Inflammatory macrophage treated with lipopolysaccharide for 1 hour (primary cell): ENCODE measurements at regions not wholly inside any gene's neighbourhood (a gene's known extent, or its start where the extent isn't known, plus 50 kb on each side); places are given as distances from the start of the nearest gene placed in this dataset.
"Not testable (repeated sequence)": the region's sequence is repeated elsewhere in the genome, so short reads cannot be mapped to it uniquely, and the experiment has no call there.

Source experiments
- DNase-seq, 2 donors: peaks; one replicate each; pipeline ENCODE4 v3.0.0-alpha.2; 2020 to 2022

GRCh38 chr4:178192611-178193010 lies 750.4 kb upstream of the AGA start:
- no peak for DNase-seq

- DNase-seq = no peak
Measured at GRCh38 chr4:178196751-178197374, 754.6 kb upstream of the AGA start.

DNA sequence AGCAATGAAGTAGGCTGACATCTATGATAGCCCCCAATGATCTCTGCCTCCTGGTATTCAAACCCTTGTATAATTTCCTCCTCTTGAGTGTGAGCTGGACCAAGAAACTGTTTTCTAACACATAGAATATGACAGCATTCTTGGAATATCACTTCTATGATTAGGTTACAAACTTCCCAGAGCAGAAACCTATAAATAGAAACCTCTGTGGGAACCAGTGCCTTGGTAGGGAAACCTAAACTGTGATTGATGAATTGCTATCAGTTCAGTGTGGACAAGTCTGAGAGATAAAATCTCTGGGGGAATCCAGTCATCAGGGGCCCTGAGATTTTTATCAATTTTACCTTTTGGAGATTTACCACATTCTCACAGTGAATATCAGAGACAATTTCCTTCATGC lies 756.5 kb upstream of the AGA start:
- DNase-seq = no peak

- no peak for DNase-seq
Measured at GRCh38 chr4:178202422-178202821, 760.2 kb upstream of the AGA start.

GRCh38 chr4:178205826-178206225 lies 763.6 kb upstream of the AGA start:
- no peak for DNase-seq

- no peak for DNase-seq
Measured at GRCh38 chr4:178215309-178215708, 773.1 kb upstream of the AGA start.

- no peak for DNase-seq
Measured at GRCh38 chr4:178215763-178216162, 773.5 kb upstream of the AGA start.

GRCh38 chr4:178226421-178226820 lies 784.2 kb upstream of the AGA start:
- DNase-seq = not testable (repeated sequence)

DNA sequence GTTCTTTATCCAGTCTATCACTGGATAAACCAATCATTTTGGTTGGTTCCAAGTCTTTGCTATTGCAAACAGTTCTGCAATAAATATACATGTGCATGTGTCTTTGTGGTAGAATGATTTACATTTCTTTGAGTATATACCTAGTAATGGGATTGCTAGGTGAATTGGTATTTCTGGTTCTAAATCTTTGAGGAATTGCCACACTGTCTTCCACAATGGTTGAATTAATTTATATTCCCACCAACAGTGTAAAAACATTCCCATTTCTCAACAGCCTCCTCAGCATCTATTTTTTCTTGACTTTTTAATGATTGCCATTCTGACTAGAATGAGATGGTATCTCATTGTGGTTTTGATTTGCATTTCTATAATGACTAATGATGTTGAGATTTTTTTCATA lies 791.7 kb upstream of the AGA start:
- no peak for DNase-seq

DNA sequence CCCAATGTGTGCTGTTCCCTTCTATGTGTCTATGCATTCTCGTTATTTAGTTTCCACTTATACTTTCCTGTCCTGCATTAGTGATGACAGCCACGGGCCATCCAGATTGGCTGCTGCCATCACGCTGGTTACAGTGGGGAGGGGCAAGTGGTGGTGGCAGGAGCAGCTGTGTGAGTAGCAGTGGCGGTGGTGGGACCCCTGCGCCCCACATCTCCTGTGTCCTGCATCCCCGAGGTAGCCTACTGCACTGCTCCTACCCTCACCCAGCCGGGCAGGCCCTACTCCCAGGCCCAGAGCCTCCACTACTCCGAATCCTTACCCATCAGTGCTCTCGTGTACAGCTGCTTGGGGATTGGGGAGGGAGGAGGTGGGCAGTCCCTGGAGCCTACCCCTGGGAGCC lies 798.7 kb upstream of the AGA start:
- DNase-seq = no peak

DNA sequence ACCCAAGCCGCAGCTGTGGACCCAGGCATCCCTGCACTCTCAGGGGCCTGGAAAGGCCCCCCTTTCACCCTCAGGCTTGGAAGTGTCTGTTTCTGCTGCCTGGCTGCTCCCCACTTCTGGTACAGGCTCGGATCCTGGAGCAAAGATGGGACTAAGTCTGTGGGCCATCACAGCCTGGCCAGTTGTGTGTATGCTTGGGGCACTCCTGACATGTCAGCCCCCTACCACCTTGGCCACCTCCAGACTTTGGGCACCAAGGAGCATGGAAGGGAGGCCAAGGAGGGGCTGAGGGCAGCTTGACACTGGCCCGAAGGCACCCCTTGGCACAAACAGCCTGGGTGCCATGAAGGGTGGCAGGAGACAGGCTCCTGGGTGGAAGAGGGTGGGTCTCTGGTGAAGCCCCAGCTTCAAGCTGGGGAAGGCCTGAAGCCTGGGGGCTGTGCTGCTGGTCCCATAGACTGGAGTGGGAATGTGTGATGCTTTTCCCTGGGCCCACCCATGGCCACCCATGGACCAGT lies 799.4 kb upstream of the AGA start:
- no peak for DNase-seq

DNA sequence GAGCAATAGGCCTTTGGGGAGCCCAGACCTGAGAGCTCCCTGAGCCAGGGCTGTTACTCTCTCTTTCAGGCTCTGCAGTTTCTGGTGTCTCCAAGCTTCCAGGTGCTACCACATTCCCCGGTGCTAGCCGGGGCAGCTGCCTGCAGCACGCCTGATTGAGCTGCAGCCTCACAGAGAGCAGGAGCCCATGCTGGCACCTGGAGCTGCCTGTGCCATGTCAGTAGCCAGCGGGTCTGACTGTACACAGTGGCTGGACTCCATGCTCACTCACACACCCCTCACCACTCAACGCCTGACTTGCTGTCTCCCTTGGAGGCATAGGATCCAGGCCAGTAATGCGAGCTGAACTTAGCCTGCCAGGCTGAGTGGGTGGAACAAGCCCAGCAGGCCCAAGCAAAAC lies 800.4 kb upstream of the AGA start:
- no peak for DNase-seq

- no peak for DNase-seq
Measured at GRCh38 chr4:178244785-178245184, 802.5 kb upstream of the AGA start.

GRCh38 chr4:178255172-178255571 lies 812.9 kb upstream of the AGA start:
- DNase-seq = no peak

- DNase-seq = no peak
Measured at GRCh38 chr4:178258603-178259002, 816.4 kb upstream of the AGA start.

- no peak for DNase-seq
Measured at GRCh38 chr4:178259566-178259965, 817.3 kb upstream of the AGA start.

- DNase-seq = no peak
Measured at GRCh38 chr4:178264001-178264400, 821.8 kb upstream of the AGA start.

GRCh38 chr4:178271386-178271785 lies 829.1 kb upstream of the AGA start:
- no peak for DNase-seq

DNA sequence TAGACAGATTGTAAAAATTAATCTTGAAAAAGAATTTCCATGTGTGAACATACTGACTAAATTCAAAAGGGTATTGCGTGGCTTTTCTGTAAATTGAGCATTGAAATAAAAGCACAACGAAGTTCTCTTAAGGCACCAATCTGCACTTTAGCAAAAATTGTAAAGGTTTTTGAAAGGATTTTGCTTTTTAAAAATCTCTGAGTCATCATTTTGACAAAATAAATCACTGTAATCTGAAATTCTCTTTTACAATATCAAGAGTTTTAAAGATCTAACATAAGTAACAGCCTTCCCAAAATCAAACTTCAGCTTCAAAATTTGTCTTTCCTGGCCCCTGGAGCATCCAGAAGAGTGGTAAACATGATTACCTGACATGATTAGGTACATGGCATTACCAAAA lies 830.9 kb upstream of the AGA start:
- DNase-seq = no peak

DNA sequence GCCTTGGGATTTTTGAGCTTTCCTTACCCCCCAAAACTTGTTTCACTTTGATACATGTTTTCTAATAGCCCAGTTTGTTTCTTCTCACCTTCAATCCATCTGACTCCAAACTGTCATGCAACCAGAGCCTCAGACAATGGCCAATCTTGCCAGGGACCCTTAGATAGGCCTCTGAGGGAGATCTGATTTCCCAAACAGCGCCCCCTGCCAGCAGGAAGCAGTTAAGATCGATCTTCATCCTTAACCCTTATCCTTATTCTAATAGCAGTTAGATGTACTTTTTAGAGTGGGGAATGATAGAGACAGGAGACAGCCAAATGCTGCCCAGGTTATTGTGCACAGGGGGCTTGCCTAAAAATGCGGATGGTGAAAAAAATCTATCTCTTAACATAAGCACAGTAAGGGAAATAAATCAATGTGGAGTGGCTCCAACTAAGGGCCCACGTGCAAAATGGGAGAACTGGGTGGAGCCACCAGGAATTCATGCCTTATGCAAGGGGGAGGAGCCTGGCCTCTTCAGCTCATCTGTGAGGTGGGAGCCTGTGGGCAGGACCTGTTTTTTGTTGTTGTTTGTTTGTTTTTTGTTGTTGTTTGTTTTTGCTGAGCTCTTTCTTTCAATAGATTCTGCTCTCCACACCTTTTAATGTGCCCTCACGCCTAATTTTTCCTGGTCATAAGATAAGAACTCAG lies 833.6 kb upstream of the AGA start:
- DNase-seq = no peak

- no peak for DNase-seq
Measured at GRCh38 chr4:178280362-178280761, 838.1 kb upstream of the AGA start.

- DNase-seq = no peak
Measured at GRCh38 chr4:178288462-178288861, 846.2 kb upstream of the AGA start.

- no peak for DNase-seq
Measured at GRCh38 chr4:178293601-178294000, 851.4 kb upstream of the AGA start.

DNA sequence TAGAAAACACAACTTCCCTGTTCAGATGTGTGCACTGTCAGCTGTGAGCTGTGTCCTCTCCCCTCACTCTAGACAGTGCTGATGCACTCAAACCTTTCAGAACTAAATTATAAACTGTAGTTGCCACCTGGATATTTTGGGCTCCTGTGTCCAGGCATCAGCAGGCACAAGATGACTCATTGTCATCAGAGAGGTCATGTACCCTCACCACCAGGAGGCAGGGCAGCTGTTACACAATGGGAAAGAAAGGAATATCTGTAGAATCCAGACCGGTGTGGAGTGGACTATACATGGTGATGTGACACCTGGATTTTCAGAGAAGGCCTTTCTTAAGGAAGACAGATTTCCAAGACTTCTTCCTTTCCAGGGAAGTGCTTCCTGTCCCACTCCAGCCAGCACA lies 854.4 kb upstream of the AGA start:
- DNase-seq = no peak

DNA sequence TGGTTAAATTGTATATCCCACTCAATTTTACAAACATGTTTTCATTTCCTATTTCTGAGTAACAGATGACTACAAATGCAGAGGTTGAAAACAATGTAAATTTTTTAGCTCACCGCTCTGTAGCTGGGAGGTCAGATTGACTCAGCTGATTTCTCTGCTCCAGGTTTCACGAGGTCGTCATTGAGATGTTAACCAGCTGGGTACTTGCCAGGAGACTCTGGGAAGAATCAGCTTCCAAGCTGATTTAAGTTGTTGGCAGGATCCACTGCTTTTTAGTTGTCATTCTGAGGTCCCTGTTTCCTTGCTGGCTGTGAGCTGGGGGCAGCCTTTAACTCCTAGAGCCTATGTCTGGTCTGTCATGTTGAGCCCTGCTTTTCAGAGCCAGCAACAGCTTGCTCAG lies 864.3 kb upstream of the AGA start:
- no peak for DNase-seq
